ENCODE measurements at regions not wholly inside any gene's neighbourhood (a gene's known extent, or its start where the extent isn't known, plus 50 kb on each side); places are given as distances from the start of the nearest gene placed in this dataset.
A peak's percentile ranks its signal among the peaks of the same experiment; 100 is the strongest.

GRCh38 chr3:84136425-84136824 is 822.4 kb upstream of the CADM2 start:
- TF ChIP-seq CTCF (IDR thresholded peaks at IDR 0.05; ENCODE audit: unreplicated experiment), result peak; percentile 14
- intact Hi-C loops (cut with micrococcal nuclease), result loop anchor here (5.0 kb wide), 1 partner anchor 594 kb away; no protein-coding TSS in a partner anchor
- ChIA-PET CTCF (interaction anchor here (0.6 to 2.0 kb wide), 3 partner anchors 11 to 483 kb away, joined by 3 to 5 read pairs (median 3); no protein-coding TSS in a partner anchor), POLR2A (no interaction called here)
- no peaks in the 10 kb centered on the region for H3K27me3 Mint-ChIP-seq (ENCODE audit: insufficient read depth, unreplicated experiment)
- no TSS peak for BruUV-seq (replicated peaks)
- H3K27ac Mint-ChIP-seq (ENCODE audit: low read depth, unreplicated experiment), result no peak overlapping the region
- peaks cover 8% of the 10 kb centered on the region for H3K9me3 Mint-ChIP-seq (ENCODE audit: unreplicated experiment)
- DNase-seq (ENCODE audit: unreplicated experiment), result peak; percentile 14
- no peak overlapping the region for H3K4me3 Mint-ChIP-seq (ENCODE audit: unreplicated experiment)
- peaks cover 6% of the 10 kb centered on the region for H3K4me1 Mint-ChIP-seq (ENCODE audit: insufficient read depth, unreplicated experiment)
- no peaks in the 10 kb centered on the region for H3K36me3 Mint-ChIP-seq (ENCODE audit: insufficient read depth, unreplicated experiment)

- no peak for TF ChIP-seq CTCF (IDR thresholded peaks at IDR 0.05; ENCODE audit: unreplicated experiment)
- Mint-ChIP-seq H3K4me1 (ENCODE audit: insufficient read depth, unreplicated experiment) (no peaks in the 10 kb centered on the region), H3K4me3 (ENCODE audit: unreplicated experiment) (no peak overlapping the region), H3K27me3 (ENCODE audit: insufficient read depth, unreplicated experiment) (no peaks in the 10 kb centered on the region), H3K36me3 (ENCODE audit: insufficient read depth, unreplicated experiment) (no peaks in the 10 kb centered on the region), H3K27ac (ENCODE audit: low read depth, unreplicated experiment) (no peak overlapping the region), H3K9me3 (ENCODE audit: unreplicated experiment) (no peaks in the 10 kb centered on the region)
- ChIA-PET CTCF (interaction anchor here (0.5 kb wide), 1 partner anchor 303 kb away, joined by 3 read pairs; no protein-coding TSS in a partner anchor), POLR2A (no interaction called here)
- DNase-seq (ENCODE audit: unreplicated experiment), result no peak
- no TSS peak for BruUV-seq (replicated peaks)
- intact Hi-C loops (cut with micrococcal nuclease), result no loop called here
Measured at GRCh38 chr3:84140631-84141030, 818.2 kb upstream of the CADM2 start.

- TF ChIP-seq CTCF (IDR thresholded peaks at IDR 0.05; ENCODE audit: unreplicated experiment), result no peak
- no TSS peak for BruUV-seq (replicated peaks)
- ChIA-PET CTCF (no interaction called here), POLR2A (no interaction called here)
- no peaks in the 10 kb centered on the region for H3K27me3 Mint-ChIP-seq (ENCODE audit: insufficient read depth, unreplicated experiment)
- no peak overlapping the region for H3K27ac Mint-ChIP-seq (ENCODE audit: low read depth, unreplicated experiment)
- DNase-seq (ENCODE audit: unreplicated experiment), result no peak
- H3K4me1 Mint-ChIP-seq (ENCODE audit: insufficient read depth, unreplicated experiment), result no peaks in the 10 kb centered on the region
- H3K9me3 Mint-ChIP-seq (ENCODE audit: unreplicated experiment), result no peaks in the 10 kb centered on the region
- H3K36me3 Mint-ChIP-seq (ENCODE audit: insufficient read depth, unreplicated experiment), result no peaks in the 10 kb centered on the region
- intact Hi-C loops (cut with micrococcal nuclease), result no loop called here
- no peak overlapping the region for H3K4me3 Mint-ChIP-seq (ENCODE audit: unreplicated experiment)
Measured at GRCh38 chr3:84141571-84141970, 817.2 kb upstream of the CADM2 start.

- ChIA-PET CTCF (no interaction called here), POLR2A (no interaction called here)
- peak overlapping the region; percentile 80 for H3K27ac Mint-ChIP-seq (ENCODE audit: low read depth, unreplicated experiment)
- peak; percentile 7 for DNase-seq (ENCODE audit: unreplicated experiment)
- no peak for TF ChIP-seq CTCF (IDR thresholded peaks at IDR 0.05; ENCODE audit: unreplicated experiment)
- no peaks in the 10 kb centered on the region for H3K36me3 Mint-ChIP-seq (ENCODE audit: insufficient read depth, unreplicated experiment)
- peaks cover 24% of the 10 kb centered on the region for H3K9me3 Mint-ChIP-seq (ENCODE audit: unreplicated experiment)
- no TSS peak for BruUV-seq (replicated peaks)
- no peak overlapping the region for H3K4me3 Mint-ChIP-seq (ENCODE audit: unreplicated experiment)
- no peaks in the 10 kb centered on the region for H3K27me3 Mint-ChIP-seq (ENCODE audit: insufficient read depth, unreplicated experiment)
- intact Hi-C loops (cut with micrococcal nuclease), result no loop called here
- H3K4me1 Mint-ChIP-seq (ENCODE audit: insufficient read depth, unreplicated experiment), result peaks cover 9% of the 10 kb centered on the region
Measured at GRCh38 chr3:84165328-84165727, 793.5 kb upstream of the CADM2 start.

All from MCF 10A (cell line).